ENCODE measurements at regions not wholly inside any gene's neighbourhood (a gene's known extent, or its start where the extent isn't known, plus 50 kb on each side); places are given as distances from the start of the nearest gene placed in this dataset.

GRCh38 chr1:226475142-226475511, 67.2 kb upstream of the PARP1 start:
- no peaks in the 10 kb centered on the region for H3K4me1 ChIP-seq (ENCODE audit: control insufficient read depth, insufficient read depth, low read length)
- no peaks in the 10 kb centered on the region for H3K27me3 ChIP-seq (ENCODE audit: control insufficient read depth, insufficient read depth, low read length)
- no peaks in the 10 kb centered on the region for H3K36me3 ChIP-seq (ENCODE audit: control insufficient read depth, insufficient read depth, low read length)
- peak in 1 of 6 donors; percentile 40 for DNase-seq (ENCODE audit: low read depth in 4 of 6, low spot score in 6 of 6)
- H3K4me3 ChIP-seq (ENCODE audit: low read depth, low read length), result no peak overlapping the region
- 21% methylated on average over 3 of the region's 6 CpGs for WGBS (ENCODE audit: insufficient coverage)
- H3K27ac ChIP-seq (ENCODE audit: low read depth, low read length), result no peak overlapping the region
- H3K9me3 ChIP-seq (ENCODE audit: control insufficient read depth, insufficient read depth, low read length), result no peaks in the 10 kb centered on the region

GRCh38 chr1:226476066-226476465, 68.2 kb upstream of the PARP1 start:
- no peaks in the 10 kb centered on the region for H3K27me3 ChIP-seq (ENCODE audit: control insufficient read depth, insufficient read depth, low read length)

GRCh38 chr1:226476648-226477319, 68.9 kb upstream of the PARP1 start:
- H3K4me3 ChIP-seq (ENCODE audit: low read depth, low read length), result no peak overlapping the region
- DNase-seq (ENCODE audit: low read depth in 4 of 6, low spot score in 6 of 6), result no peak
- WGBS (ENCODE audit: insufficient coverage), result no CpG with 5 or more reads among the region's 11 CpGs
- no peak overlapping the region for H3K27ac ChIP-seq (ENCODE audit: low read depth, low read length)
- H3K27me3 ChIP-seq (ENCODE audit: control insufficient read depth, insufficient read depth, low read length), result no peaks in the 10 kb centered on the region
- H3K4me1 ChIP-seq (ENCODE audit: control insufficient read depth, insufficient read depth, low read length), result no peaks in the 10 kb centered on the region
- no peaks in the 10 kb centered on the region for H3K36me3 ChIP-seq (ENCODE audit: control insufficient read depth, insufficient read depth, low read length)
- no peaks in the 10 kb centered on the region for H3K9me3 ChIP-seq (ENCODE audit: control insufficient read depth, insufficient read depth, low read length)

More at GRCh38 chr1:226476066-226476465, 68.2 kb upstream of the PARP1 start:
- Histone ChIP-seq H3K9me3 (ENCODE audit: control insufficient read depth, insufficient read depth, low read length) (no peaks in the 10 kb centered on the region), H3K4me3 (ENCODE audit: low read depth, low read length) (no peak overlapping the region), H3K36me3 (ENCODE audit: control insufficient read depth, insufficient read depth, low read length) (no peaks in the 10 kb centered on the region), H3K27ac (ENCODE audit: low read depth, low read length) (no peak overlapping the region), H3K4me1 (ENCODE audit: control insufficient read depth, insufficient read depth, low read length) (no peaks in the 10 kb centered on the region)
- no peak for DNase-seq (ENCODE audit: low read depth in 4 of 6, low spot score in 6 of 6)
- WGBS (ENCODE audit: insufficient coverage), result 96% methylated on average over 2 of the region's 5 CpGs

GRCh38 chr1:226479474-226479873, 69.1 kb upstream of the STUM start:
- WGBS (ENCODE audit: insufficient coverage), result 90% methylated on average over 1 of the region's 3 CpGs
- Histone ChIP-seq H3K4me3 (ENCODE audit: low read depth, low read length) (no peak overlapping the region), H3K9me3 (ENCODE audit: control insufficient read depth, insufficient read depth, low read length) (no peaks in the 10 kb centered on the region), H3K27me3 (ENCODE audit: control insufficient read depth, insufficient read depth, low read length) (peaks cover 2% of the 10 kb centered on the region), H3K36me3 (ENCODE audit: control insufficient read depth, insufficient read depth, low read length) (no peaks in the 10 kb centered on the region), H3K4me1 (ENCODE audit: control insufficient read depth, insufficient read depth, low read length) (no peaks in the 10 kb centered on the region), H3K27ac (ENCODE audit: low read depth, low read length) (no peak overlapping the region)
- no peak for DNase-seq (ENCODE audit: low read depth in 4 of 6, low spot score in 6 of 6)

- DNase-seq (ENCODE audit: low read depth in 4 of 6, low spot score in 6 of 6), result no peak
- peaks cover 2% of the 10 kb centered on the region for H3K27me3 ChIP-seq (ENCODE audit: control insufficient read depth, insufficient read depth, low read length)
- 90% methylated on average over 3 of the region's 3 CpGs for WGBS (ENCODE audit: insufficient coverage)
- H3K36me3 ChIP-seq (ENCODE audit: control insufficient read depth, insufficient read depth, low read length), result no peaks in the 10 kb centered on the region
- no peak overlapping the region for H3K4me3 ChIP-seq (ENCODE audit: low read depth, low read length)
- no peaks in the 10 kb centered on the region for H3K9me3 ChIP-seq (ENCODE audit: control insufficient read depth, insufficient read depth, low read length)
- H3K27ac ChIP-seq (ENCODE audit: low read depth, low read length), result no peak overlapping the region
- no peaks in the 10 kb centered on the region for H3K4me1 ChIP-seq (ENCODE audit: control insufficient read depth, insufficient read depth, low read length)
Measured at GRCh38 chr1:226480461-226480860, 68.1 kb upstream of the STUM start.

- Histone ChIP-seq H3K27me3 (ENCODE audit: control insufficient read depth, insufficient read depth, low read length) (peaks cover 2% of the 10 kb centered on the region), H3K27ac (ENCODE audit: low read depth, low read length) (no peak overlapping the region), H3K9me3 (ENCODE audit: control insufficient read depth, insufficient read depth, low read length) (no peaks in the 10 kb centered on the region), H3K4me3 (ENCODE audit: low read depth, low read length) (no peak overlapping the region), H3K4me1 (ENCODE audit: control insufficient read depth, insufficient read depth, low read length) (no peaks in the 10 kb centered on the region), H3K36me3 (ENCODE audit: control insufficient read depth, insufficient read depth, low read length) (no peaks in the 10 kb centered on the region)
- WGBS (ENCODE audit: insufficient coverage), result 50% methylated on average over 1 of the region's 4 CpGs
- DNase-seq (ENCODE audit: low read depth in 4 of 6, low spot score in 6 of 6), result no peak
Measured at GRCh38 chr1:226481133-226481532, 67.4 kb upstream of the STUM start.

GRCh38 chr1:226482196-226482595, 66.4 kb upstream of the STUM start:
- H3K4me1 ChIP-seq (ENCODE audit: control insufficient read depth, insufficient read depth, low read length), result no peaks in the 10 kb centered on the region
- H3K9me3 ChIP-seq (ENCODE audit: control insufficient read depth, insufficient read depth, low read length), result no peaks in the 10 kb centered on the region
- no peak overlapping the region for H3K4me3 ChIP-seq (ENCODE audit: low read depth, low read length)
- peaks cover 2% of the 10 kb centered on the region for H3K27me3 ChIP-seq (ENCODE audit: control insufficient read depth, insufficient read depth, low read length)
- H3K27ac ChIP-seq (ENCODE audit: low read depth, low read length), result no peak overlapping the region
- H3K36me3 ChIP-seq (ENCODE audit: control insufficient read depth, insufficient read depth, low read length), result no peaks in the 10 kb centered on the region
- DNase-seq (ENCODE audit: low read depth in 4 of 6, low spot score in 6 of 6), result no peak
- 89% methylated on average over 6 of the region's 6 CpGs for WGBS (ENCODE audit: insufficient coverage)

- H3K4me3 ChIP-seq (ENCODE audit: low read depth, low read length), result no peak overlapping the region
- no peaks in the 10 kb centered on the region for H3K4me1 ChIP-seq (ENCODE audit: control insufficient read depth, insufficient read depth, low read length)
- DNase-seq (ENCODE audit: low read depth in 4 of 6, low spot score in 6 of 6), result peak in 1 of 6 donors; percentile 67
- peaks cover 2% of the 10 kb centered on the region for H3K27me3 ChIP-seq (ENCODE audit: control insufficient read depth, insufficient read depth, low read length)
- no peaks in the 10 kb centered on the region for H3K36me3 ChIP-seq (ENCODE audit: control insufficient read depth, insufficient read depth, low read length)
- WGBS (ENCODE audit: insufficient coverage), result 66% methylated on average over 8 of the region's 10 CpGs
- H3K27ac ChIP-seq (ENCODE audit: low read depth, low read length), result no peak overlapping the region
- H3K9me3 ChIP-seq (ENCODE audit: control insufficient read depth, insufficient read depth, low read length), result no peaks in the 10 kb centered on the region
Measured at GRCh38 chr1:226482975-226483700, 65.4 kb upstream of the STUM start.

- H3K4me1 ChIP-seq (ENCODE audit: control insufficient read depth, insufficient read depth, low read length), result peaks cover 9% of the 10 kb centered on the region
- H3K27me3 ChIP-seq (ENCODE audit: control insufficient read depth, insufficient read depth, low read length), result peaks cover 2% of the 10 kb centered on the region
- no peak overlapping the region for H3K27ac ChIP-seq (ENCODE audit: low read depth, low read length)
- H3K36me3 ChIP-seq (ENCODE audit: control insufficient read depth, insufficient read depth, low read length), result no peaks in the 10 kb centered on the region
- H3K9me3 ChIP-seq (ENCODE audit: control insufficient read depth, insufficient read depth, low read length), result no peaks in the 10 kb centered on the region
- peak in 1 of 6 donors; percentile 49 for DNase-seq (ENCODE audit: low read depth in 4 of 6, low spot score in 6 of 6)
- no peak overlapping the region for H3K4me3 ChIP-seq (ENCODE audit: low read depth, low read length)
- WGBS (ENCODE audit: insufficient coverage), result 83% methylated on average over 4 of the region's 5 CpGs
Measured at GRCh38 chr1:226485192-226485591, 63.4 kb upstream of the STUM start.

GRCh38 chr1:226486161-226486560, 62.4 kb upstream of the STUM start:
- Histone ChIP-seq H3K4me1 (ENCODE audit: control insufficient read depth, insufficient read depth, low read length) (peaks cover 9% of the 10 kb centered on the region), H3K27ac (ENCODE audit: low read depth, low read length) (no peak overlapping the region), H3K4me3 (ENCODE audit: low read depth, low read length) (no peak overlapping the region), H3K36me3 (ENCODE audit: control insufficient read depth, insufficient read depth, low read length) (no peaks in the 10 kb centered on the region), H3K9me3 (ENCODE audit: control insufficient read depth, insufficient read depth, low read length) (no peaks in the 10 kb centered on the region), H3K27me3 (ENCODE audit: control insufficient read depth, insufficient read depth, low read length) (peaks cover 2% of the 10 kb centered on the region)
- WGBS (ENCODE audit: insufficient coverage), result no CpG with 5 or more reads among the region's 1 CpG
- DNase-seq (ENCODE audit: low read depth in 4 of 6, low spot score in 6 of 6), result no peak

All from spinal cord (tissue), 9 donors.